GM18520 (cell line): ENCODE measurements at regions not wholly inside any gene's neighbourhood (a gene's known extent, or its start where the extent isn't known, plus 50 kb on each side); places are given as distances from the start of the nearest gene placed in this dataset.
A peak's percentile ranks its signal among the peaks of the same experiment; 100 is the strongest.
"Not testable (repeated sequence)": the region's sequence is repeated elsewhere in the genome, so short reads cannot be mapped to it uniquely, and the experiment has no call there.

Source experiments
- ATAC-seq: cut with Tn5 transposase; IDR thresholded peaks from one replicate; pipeline ENCODE4 v1.9.1; 2021; ENCODE audit not compliant: unreplicated experiment

DNA sequence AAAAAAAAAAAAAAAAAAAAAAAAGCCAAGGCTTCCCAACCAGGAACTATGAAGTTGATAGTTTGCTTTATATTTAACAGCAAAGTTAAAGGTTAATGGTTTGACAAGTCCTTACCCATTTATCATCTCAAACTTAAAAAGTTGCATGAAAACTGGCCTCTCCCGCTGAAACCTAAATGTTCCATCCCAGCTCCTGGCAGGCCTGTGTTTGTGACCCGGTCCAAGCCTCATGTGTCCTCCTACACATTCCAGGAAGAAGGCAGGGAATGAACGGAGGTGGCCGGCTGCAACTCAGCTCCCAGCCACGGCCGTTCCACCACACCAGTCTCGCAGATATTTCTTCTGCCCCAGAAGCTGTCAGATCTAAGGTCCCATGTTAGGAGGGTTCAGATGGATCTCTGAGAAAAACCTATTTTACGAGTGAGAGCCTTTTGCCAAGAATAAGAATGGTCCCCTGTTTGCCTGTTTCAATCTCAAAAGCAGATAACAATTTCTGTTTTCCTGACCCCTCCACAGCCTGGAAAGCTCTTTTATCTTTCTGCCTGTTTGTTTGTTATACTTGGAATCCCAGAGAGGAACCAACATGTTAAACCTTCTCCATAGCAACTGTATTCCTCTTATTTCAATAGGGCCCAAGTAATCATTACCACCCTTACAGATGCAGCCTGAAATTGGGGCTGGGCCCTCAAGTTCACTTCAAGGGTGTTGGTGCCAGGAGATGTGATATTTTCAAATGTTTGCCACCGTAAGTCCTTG lies 56.5 kb downstream of the KCTD12 start:
- ATAC-seq = no peak

DNA sequence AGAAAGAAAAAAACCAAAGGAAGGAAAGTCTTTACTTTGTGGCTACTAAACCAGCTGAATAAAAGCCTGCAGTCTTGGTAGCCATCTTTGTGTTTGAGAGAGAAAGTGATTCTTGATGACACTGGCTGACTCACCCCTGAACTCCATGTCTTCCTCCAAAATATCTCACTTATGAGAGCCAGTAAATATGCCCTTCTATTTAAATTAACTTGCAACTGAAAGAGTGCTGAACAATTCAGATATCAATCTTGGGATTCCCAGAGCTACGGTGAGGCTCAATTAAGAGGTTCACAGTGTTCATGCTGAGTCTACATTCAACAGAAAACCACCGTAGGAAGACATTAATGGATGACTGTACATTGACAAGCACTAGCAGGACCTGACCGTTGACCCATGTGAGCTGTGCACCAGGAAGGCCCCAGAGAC lies 57.9 kb downstream of the KCTD12 start:
- ATAC-seq = peak; percentile 58

GRCh38 chr13:76826527-76826926 lies 59.7 kb downstream of the KCTD12 start:
- ATAC-seq = no peak

- ATAC-seq = no peak
These were observed 60.8 kb downstream of the KCTD12 start for GRCh38 chr13:76825430-76825829.

DNA sequence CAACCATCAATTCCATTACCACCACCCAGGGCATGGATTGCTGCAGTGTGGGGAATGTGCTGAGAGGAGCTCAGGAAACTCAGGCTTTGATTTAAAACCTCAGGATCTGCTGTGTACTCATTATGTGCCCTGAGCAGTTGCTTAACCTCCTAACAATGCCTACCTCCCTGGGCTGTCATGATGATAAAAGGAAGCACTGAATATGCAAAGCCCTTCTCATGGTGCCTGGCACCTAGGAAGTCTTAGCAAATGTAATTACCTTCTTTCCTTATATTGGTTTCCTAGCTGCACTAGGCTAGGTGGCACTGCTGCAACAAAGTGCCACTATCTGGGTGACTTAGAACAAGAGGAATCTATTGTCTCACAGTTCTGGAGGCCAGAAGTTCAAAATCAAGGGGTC lies 62.2 kb downstream of the KCTD12 start:
- no peak for ATAC-seq

DNA sequence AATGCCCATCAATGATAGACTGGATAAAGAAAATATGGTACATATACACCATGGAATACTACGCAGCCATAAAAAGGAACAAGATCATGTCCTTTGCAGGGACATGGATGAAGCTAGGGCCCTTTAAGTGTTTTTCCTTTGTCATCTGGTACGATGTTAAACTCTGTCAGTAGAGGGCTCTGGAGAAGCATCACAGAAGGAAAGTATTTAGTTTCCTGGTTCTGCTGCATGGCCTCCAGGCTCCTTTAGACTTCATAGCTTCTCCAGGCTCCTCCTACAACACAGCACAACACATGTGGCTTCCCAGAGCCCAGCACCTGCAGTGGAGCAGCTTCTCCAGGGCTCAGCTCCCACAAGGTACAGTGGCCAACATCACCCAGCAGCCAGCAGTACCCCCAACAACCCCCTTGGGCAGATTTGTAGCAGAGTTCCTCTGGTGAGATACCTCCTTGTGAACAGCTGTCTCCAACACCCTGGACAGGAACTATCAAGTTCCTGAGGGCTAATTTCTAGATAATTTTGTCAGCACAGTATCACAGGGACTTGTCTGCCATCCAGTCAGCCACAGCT lies 63.4 kb downstream of the KCTD12 start:
- ATAC-seq = no peak

GRCh38 chr13:76821222-76821621 lies 65.0 kb downstream of the KCTD12 start:
- ATAC-seq = not testable (repeated sequence)

DNA sequence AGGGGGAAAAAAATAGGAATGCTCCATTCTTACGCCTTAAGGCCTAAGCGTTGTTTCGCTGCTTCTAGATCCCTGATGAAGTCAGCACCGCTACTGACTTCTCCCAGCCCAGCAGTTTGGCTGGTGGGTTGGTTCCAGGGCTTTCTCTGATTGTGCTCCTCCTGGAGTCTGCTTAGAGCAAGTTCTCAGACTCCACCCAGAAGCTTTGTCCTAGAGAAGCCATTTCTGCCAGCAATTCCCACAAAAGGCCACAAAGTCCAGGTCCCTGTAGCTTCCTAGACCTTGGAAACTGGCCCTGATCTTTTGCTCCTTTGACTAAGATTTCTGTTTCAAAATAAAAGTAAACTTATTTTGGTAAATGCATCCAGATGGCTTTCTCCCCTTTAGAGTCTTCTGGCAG lies 65.4 kb downstream of the KCTD12 start:
- no peak for ATAC-seq

GRCh38 chr13:76816394-76816793 lies 69.8 kb downstream of the KCTD12 start:
- no peak for ATAC-seq

GRCh38 chr13:76815344-76815743 lies 70.9 kb downstream of the KCTD12 start:
- ATAC-seq = no peak

GRCh38 chr13:76813891-76814290 lies 72.3 kb downstream of the KCTD12 start:
- no peak for ATAC-seq

DNA sequence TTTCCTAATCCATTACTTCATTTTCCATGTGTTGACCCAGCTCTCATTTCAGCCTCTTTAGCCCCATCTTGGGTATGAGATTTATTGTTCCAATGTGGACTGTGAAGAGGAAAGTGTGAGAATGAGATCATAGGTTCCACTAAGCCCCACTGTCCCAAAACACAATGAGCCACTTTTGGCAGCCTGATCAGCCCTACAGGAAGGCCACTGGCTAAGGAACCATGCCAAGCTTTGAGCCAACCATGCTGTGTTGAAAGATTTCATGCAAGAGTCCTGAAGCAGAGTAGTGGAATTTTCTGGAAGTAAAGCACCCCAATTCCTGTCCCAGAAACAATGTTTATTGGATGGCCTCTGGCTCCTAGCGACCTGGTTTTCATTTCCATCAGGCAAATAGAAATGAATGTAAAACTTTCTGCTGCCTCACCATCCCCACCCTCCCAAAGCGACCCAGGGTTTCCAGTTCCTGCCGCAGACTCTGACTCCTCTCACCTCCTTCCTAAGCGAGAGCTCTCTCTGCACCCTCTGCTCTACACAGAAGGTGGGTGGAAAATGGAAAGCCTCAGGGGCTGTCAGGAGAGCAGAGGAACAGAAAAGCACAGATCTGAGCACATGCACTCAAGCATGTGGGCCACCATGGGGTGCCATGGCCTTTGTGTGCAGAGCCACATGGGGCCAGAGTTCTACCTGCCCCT lies 73.1 kb downstream of the KCTD12 start:
- no peak for ATAC-seq

DNA sequence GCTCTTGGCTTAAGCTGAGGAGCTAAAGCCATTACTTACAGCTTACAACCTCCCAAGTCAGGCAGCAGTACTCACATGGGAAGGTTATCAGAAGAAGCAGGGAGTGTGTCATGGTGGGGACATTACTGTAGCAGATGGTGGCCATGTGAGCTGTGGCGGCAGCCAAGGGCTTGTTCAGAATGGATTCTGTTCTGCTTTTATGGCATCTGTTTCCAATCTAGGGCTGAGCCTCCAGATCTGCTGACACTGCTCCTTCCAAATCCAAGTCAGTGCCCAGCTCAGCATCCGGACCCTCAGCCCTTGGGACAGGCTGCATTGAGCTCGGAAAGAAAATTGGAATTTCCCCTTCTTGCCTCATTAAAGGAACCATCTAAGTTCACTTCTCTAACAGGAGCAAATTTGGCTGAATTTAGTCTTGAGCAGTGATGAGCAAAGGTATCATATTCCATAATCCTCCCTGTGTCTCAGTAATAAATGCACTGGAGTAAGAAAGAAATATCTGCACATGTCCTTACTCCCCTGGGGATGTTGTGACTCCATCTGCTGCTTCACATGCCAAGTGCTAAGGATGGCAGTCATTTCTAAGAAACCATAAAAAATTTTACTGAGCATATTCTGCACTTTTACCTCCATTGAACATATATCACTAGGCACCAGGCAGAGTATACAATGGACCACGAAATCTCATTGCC lies 73.9 kb downstream of the KCTD12 start:
- ATAC-seq = no peak

GRCh38 chr13:76809389-76809788 lies 76.8 kb downstream of the KCTD12 start:
- no peak for ATAC-seq

DNA sequence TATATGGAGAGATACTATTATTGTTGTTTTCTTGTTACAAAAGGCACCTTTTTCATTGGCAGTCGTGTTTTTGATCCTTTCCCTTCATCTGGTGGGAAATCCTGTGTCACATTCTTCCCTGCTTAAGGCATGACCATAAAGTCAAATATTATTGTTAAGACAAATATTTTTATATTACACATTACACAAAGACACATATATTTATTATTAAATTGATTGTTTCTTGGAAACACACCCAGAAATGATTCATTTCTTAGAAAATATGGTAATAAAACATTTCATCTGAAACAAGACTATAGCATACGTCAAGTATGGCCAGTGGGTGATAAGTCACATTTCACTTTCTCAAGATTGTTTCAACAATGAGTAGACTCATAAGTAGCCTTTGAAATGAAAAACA lies 77.3 kb downstream of the KCTD12 start:
- ATAC-seq = no peak

DNA sequence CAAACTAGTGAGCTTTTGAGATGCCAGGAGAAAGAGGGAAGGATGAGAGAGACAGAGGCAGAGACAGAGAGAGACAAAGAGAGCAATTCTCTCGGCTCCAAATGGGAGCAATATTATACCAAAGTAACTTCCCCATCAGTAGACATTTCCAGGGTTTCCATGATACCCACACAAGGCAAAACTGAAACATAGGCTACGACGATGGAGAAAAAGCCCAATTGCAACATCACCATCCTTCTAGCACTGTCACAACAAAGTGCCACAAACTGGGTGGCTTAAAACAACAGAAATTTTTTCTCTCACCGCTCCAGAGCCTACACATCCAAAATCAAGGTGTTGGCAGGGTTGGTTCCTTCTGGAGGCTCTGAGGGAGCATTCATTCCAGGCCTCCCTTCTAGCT lies 81.4 kb downstream of the KCTD12 start:
- no peak for ATAC-seq

GRCh38 chr13:76803831-76804230 lies 82.4 kb downstream of the KCTD12 start:
- no peak for ATAC-seq

DNA sequence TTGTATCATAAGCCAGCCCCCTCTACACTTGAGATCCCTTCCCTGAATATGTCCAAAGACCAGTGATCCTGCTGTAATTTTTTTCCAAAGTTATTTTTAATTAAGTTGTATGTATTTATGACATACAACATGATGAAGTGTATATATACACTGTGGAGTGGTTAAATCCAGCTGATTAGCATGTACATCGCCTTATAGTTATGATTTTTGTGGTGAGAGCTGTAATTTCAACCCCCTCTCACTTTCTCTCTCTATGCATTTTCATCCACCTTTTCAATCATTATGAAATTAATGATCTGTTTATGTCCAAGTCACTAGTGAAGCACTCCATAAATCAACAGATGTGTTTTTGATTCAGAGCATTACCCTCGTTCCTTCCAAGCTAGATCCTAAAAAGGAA lies 85.3 kb downstream of the KCTD12 start:
- no peak for ATAC-seq

DNA sequence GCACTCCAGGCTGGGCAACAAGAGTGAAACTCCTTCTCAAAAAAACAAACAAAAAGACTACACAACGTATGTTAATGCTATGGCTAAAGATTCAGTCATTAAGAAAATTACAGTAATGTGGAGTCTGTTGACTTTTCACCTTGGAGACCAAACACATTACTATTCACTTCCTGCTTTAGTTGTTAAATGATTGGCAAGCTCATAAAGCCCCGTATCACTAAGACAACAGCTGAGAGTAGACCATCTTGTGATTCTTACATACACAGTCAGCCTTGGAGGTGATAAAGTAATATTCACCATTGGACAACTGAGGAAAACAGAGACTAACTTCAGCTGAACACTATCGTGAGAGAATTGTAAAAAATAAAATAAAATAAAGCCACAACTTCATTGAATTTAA lies 86.5 kb downstream of the KCTD12 start:
- peak; percentile 55 for ATAC-seq

DNA sequence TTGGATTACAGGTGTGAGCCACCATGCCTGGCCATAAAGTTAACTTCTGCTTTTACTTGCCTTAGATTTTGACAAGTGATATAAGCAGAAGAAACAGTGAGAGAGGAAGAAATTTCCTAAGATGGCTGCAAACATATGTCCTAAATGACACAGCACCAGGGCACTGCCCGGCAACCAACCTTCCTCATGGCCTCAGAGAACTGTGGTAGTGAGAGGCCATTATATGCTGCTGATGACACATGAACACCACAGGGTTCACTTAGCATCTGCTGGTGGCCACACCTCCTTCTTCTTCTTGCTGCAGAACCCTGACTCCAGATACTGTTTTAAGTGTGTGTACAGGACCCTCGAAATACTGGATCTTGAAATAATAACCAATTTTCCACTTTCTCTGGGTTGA lies 88.2 kb downstream of the KCTD12 start:
- no peak for ATAC-seq

GRCh38 chr13:76797361-76797760 lies 88.8 kb downstream of the KCTD12 start:
- no peak for ATAC-seq

DNA sequence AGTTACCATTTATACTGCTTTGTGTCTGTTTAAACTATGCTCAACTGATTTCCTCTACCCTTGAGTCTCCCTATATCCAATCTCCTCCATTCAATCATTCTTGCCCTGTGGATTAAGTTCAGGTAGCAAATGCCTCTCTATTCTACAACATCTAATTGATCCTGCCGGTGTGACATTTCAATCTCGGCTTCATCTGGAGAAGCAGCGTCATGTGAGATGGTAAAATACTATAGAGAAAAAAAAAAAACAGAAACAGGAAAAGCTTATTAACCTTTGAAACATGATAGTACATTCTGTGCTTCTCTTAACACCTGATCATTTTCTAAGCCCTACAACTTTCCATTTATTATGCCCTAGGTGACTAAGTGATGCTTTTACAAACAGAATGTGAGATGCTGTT lies 89.4 kb downstream of the KCTD12 start:
- no peak for ATAC-seq
